Panc1 (cell line): ENCODE measurements at regions not wholly inside any gene's neighbourhood (a gene's known extent, or its start where the extent isn't known, plus 50 kb on each side); places are given as distances from the start of the nearest gene placed in this dataset.

Source experiments
- ATAC-seq: fragments of 200-7000 bp; cut with Tn5 transposase; 2 replicates; pipeline ENCODE4 v1.9.1; 2020; ENCODE audit warnings: mild to moderate bottlenecking, moderate library complexity
- BruUV-seq: library from RNA; stranded (reverse); fragments of 400-500 nt; replicated peaks from 2 replicates; lab custom pipeline; 2021; lab: Mats Ljungman, UMichigan
- CTCF ChIA-PET: fragments of 300-600 bp; sonication (Branson Sonifier 250); formaldehyde crosslinking; loops from one replicate; lab custom pipeline; 2022; ENCODE audit warnings: antibody characterized with exemption; lab: Charles Lee
- POLR2A ChIA-PET: fragments of 300-600 bp; sonication (Branson Sonifier 250); formaldehyde crosslinking; loops from one replicate; lab custom pipeline; 2022; ENCODE audit warnings: antibody characterized with exemption; lab: Charles Lee
- DNase-seq: peaks from one replicate; pipeline ENCODE4 v3.0.0-alpha.2; 2010; ENCODE audit warnings: low read depth, low spot score
- H3K27ac ChIP-seq: 2 replicates; pipeline ENCODE4 v1.5.1; 2011; ENCODE audit warnings: mild to moderate bottlenecking, low read length, inconsistent platforms
- H3K27me3 ChIP-seq: fragments of 200-500 bp; sonication (Bioruptor generic); 2 replicates; pipeline ENCODE4 v1.6.0; 2014; ENCODE audit warnings: low read length, inconsistent platforms; ENCODE audit not compliant: control insufficient read depth, insufficient read depth
- H3K36me3 ChIP-seq: fragments of 200-500 bp; sonication (Bioruptor generic); 2 replicates; pipeline ENCODE4 v1.5.1; 2014; ENCODE audit warnings: inconsistent platforms, mild to moderate bottlenecking, low read length, moderate library complexity; ENCODE audit not compliant: control insufficient read depth, insufficient read depth
- H3K4me1 ChIP-seq: 2 replicates; pipeline ENCODE4 v1.5.1; 2011; ENCODE audit warnings: inconsistent platforms, mild to moderate bottlenecking, low read length, moderate library complexity; ENCODE audit not compliant: control insufficient read depth, insufficient read depth
- H3K4me3 ChIP-seq, 2 experiments: 2 replicates each; pipeline ENCODE4 v1.5.1; 2011 to 2012; ENCODE audit warnings: low read depth in 2 of 2, low read length in 2 of 2, mild to moderate bottlenecking in 2 of 2, inconsistent platforms in 1 of 2, moderate library complexity in 1 of 2
- H3K9me3 ChIP-seq: fragments of 200-500 bp; sonication (Bioruptor generic); 2 replicates; pipeline ENCODE4 v1.5.1; 2014; ENCODE audit warnings: low read depth, mild to moderate bottlenecking, inconsistent platforms, low read length, moderate library complexity; ENCODE audit not compliant: control insufficient read depth, insufficient read depth
- CTCF ChIP-seq: fragments of 450-650 bp; IDR thresholded peaks from 2 replicates; pipeline ENCODE4 v1.5.1; 2017; ENCODE audit warnings: mild to moderate bottlenecking
- POLR2AphosphoS5 ChIP-seq: IDR thresholded peaks from 2 replicates; pipeline ENCODE4 v1.6.1; 2012; ENCODE audit warnings: mild to moderate bottlenecking, low read depth, low read length, moderate library complexity
- REST ChIP-seq, 2 experiments: IDR thresholded peaks; 2 replicates each; pipeline ENCODE4 v1.6.1; 2011 to 2012; ENCODE audit warnings: low read depth in 2 of 2, control low read depth in 1 of 2, low read length in 1 of 2, mild to moderate bottlenecking in 1 of 2, moderate library complexity in 1 of 2; ENCODE audit not compliant: insufficient read depth in 1 of 2
- SIN3A ChIP-seq: IDR thresholded peaks from 2 replicates; pipeline ENCODE4 v1.6.1; 2012; ENCODE audit warnings: low read depth, mild to moderate bottlenecking, low read length, moderate library complexity, borderline replicate concordance; ENCODE audit not compliant: insufficient read depth
- TCF7L2 ChIP-seq: IDR thresholded peaks from 2 replicates; pipeline ENCODE4 v1.6.1; 2011; ENCODE audit warnings: mild to moderate bottlenecking, low read depth, low read length, inconsistent platforms
- in situ Hi-C: cut with HindIII; loops from 2 replicates; pipeline ENCODE4 v1.10.0; 2016; ENCODE audit warnings: low sequenced_read_pairs, low pct_unique_long_range_greater_than_20kb
- intact Hi-C: fragments of 100-400 bp; cut with micrococcal nuclease; formaldehyde crosslinking; loops from one replicate; pipeline ENCODE4 v1.10.0; 2022; ENCODE audit not compliant: unreplicated experiment

DNA sequence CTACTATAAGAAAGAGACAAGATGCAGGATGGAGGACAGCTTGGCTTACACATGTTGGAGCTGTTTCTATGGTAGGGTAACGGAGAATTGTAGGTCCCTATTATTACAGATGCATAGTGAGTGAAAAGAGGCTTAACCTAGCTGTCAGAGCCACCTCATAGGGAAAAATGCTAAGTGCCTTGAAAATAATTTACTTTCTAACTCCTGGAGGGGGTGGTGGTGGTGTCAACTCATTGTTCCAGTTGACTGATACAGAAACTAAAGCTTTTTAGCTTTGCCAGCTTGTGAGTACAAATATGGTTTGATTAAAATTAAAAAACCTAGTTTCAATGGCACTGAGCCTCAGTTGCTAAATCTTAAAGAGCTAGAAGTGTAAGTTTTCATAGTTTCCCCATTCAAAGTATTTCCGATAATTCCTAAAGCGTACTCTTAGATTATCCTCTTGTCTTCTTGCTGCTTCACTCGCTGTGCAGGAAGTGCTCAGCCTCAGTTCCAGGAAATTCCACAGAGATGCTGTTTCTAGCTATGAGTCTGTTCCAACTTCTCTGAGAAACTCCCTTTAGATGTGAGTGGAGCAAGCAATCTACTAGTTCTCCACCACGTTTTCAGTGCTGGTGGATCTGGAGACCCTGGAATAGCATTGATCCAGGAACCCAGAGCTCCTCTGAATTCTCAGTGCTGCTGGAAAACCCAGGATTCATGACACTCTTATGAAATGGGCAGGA is 265.2 kb downstream of the DMAC1 start:
- ChIA-PET POLR2A (no interaction called here), CTCF (no interaction called here)
- Histone ChIP-seq H3K4me3 (no peak overlapping the region), H3K27me3 (no peaks in the 10 kb centered on the region), H3K4me1 (no peaks in the 10 kb centered on the region), H3K27ac (no peak overlapping the region), H3K36me3 (no peaks in the 10 kb centered on the region), H3K9me3 (no peaks in the 10 kb centered on the region)
- DNase-seq (no peak), ATAC-seq (no peak)
- BruUV-seq, result no TSS peak
- no peak for TF ChIP-seq REST (IDR thresholded peaks at IDR 0.05; ENCODE audit: insufficient read depth in 1 of 2, low read depth in 2 of 2, low read length in 1 of 2)
- TF ChIP-seq CTCF, result no peak
- TF ChIP-seq SIN3A, result no peak
- no peak for TF ChIP-seq TCF7L2
- TF ChIP-seq POLR2AphosphoS5, result no peak
- intact Hi-C loops, result no loop called here
- in situ Hi-C loops, result no loop called here

- ChIA-PET CTCF (no interaction called here), POLR2A (no interaction called here)
- no peak for DNase-seq
- Histone ChIP-seq H3K4me3 (no peak overlapping the region), H3K9me3 (no peaks in the 10 kb centered on the region), H3K36me3 (no peaks in the 10 kb centered on the region), H3K27me3 (no peaks in the 10 kb centered on the region), H3K27ac (no peak overlapping the region), H3K4me1 (no peaks in the 10 kb centered on the region)
- no TSS peak for BruUV-seq
- no peak for ATAC-seq
- intact Hi-C loops (no loop called here), in situ Hi-C loops (no loop called here)
- no peak for TF ChIP-seq REST (IDR thresholded peaks at IDR 0.05; ENCODE audit: insufficient read depth in 1 of 2, low read depth in 2 of 2, low read length in 1 of 2)
- no peak for TF ChIP-seq TCF7L2
- TF ChIP-seq SIN3A, result no peak
- no peak for TF ChIP-seq POLR2AphosphoS5
- TF ChIP-seq CTCF, result no peak
Observed at GRCh38 chr9:7533376-7534090, 266.0 kb downstream of the DMAC1 start.
